ENCODE measurements at regions not wholly inside any gene's neighbourhood (a gene's known extent, or its start where the extent isn't known, plus 50 kb on each side); places are given as distances from the start of the nearest gene placed in this dataset.

- Histone ChIP-seq H3K27ac (no peak overlapping the region), H3K4me3 (no peak overlapping the region), H3K4me1 (peaks cover 0 to 19% of the 10 kb centered on the region in 2 donors), H3K9me3 (no peaks in the 10 kb centered on the region), H3K27me3 (no peaks in the 10 kb centered on the region), H3K36me3 (no peaks in the 10 kb centered on the region)
- no peak for TF ChIP-seq CTCF (IDR thresholded peaks at IDR 0.05)
- no peak for DNase-seq (ENCODE audit: low spot score)
These were observed 84.4 kb upstream of the SYPL1 start for GRCh38 chr7:106196460-106197021.

- no peak overlapping the region for H3K4me3 ChIP-seq
- H3K27me3 ChIP-seq, result no peaks in the 10 kb centered on the region
- no peak for DNase-seq (ENCODE audit: low spot score)
These were observed 81.5 kb upstream of the SYPL1 start for GRCh38 chr7:106193661-106194060.

GRCh38 chr7:106190589-106191330 is 78.6 kb upstream of the SYPL1 start:
- Histone ChIP-seq H3K36me3 (no peaks in the 10 kb centered on the region), H3K27ac (no peak overlapping the region), H3K27me3 (no peaks in the 10 kb centered on the region), H3K4me3 (no peak overlapping the region), H3K9me3 (no peaks in the 10 kb centered on the region), H3K4me1 (no peaks in the 10 kb centered on the region)
- DNase-seq (ENCODE audit: low spot score), result no peak
- TF ChIP-seq CTCF (IDR thresholded peaks at IDR 0.05), result no peak

More at GRCh38 chr7:106193661-106194060, 81.5 kb upstream of the SYPL1 start:
- H3K9me3 ChIP-seq, result no peaks in the 10 kb centered on the region
- H3K36me3 ChIP-seq, result no peaks in the 10 kb centered on the region
- no peak overlapping the region for H3K27ac ChIP-seq
- no peak for TF ChIP-seq CTCF (IDR thresholded peaks at IDR 0.05)
- peaks cover 0 to 2% of the 10 kb centered on the region in 2 donors for H3K4me1 ChIP-seq

- no peaks in the 10 kb centered on the region for H3K36me3 ChIP-seq
- H3K27ac ChIP-seq, result no peak overlapping the region
- H3K4me1 ChIP-seq, result no peaks in the 10 kb centered on the region
- DNase-seq (ENCODE audit: low spot score), result no peak
- no peak overlapping the region for H3K4me3 ChIP-seq
- no peak for TF ChIP-seq CTCF (IDR thresholded peaks at IDR 0.05)
- H3K27me3 ChIP-seq, result no peaks in the 10 kb centered on the region
- no peaks in the 10 kb centered on the region for H3K9me3 ChIP-seq
These were observed 75.7 kb upstream of the SYPL1 start for GRCh38 chr7:106187613-106188350.

- TF ChIP-seq CTCF (IDR thresholded peaks at IDR 0.05), result no peak
- Histone ChIP-seq H3K4me3 (no peak overlapping the region), H3K27ac (no peak overlapping the region), H3K27me3 (no peaks in the 10 kb centered on the region), H3K36me3 (no peaks in the 10 kb centered on the region), H3K9me3 (no peaks in the 10 kb centered on the region), H3K4me1 (no peaks in the 10 kb centered on the region)
- DNase-seq (ENCODE audit: low spot score), result no peak
These were observed 73.6 kb upstream of the SYPL1 start for GRCh38 chr7:106185719-106186118.

All from right atrium auricular region (tissue), 2 donors.